Upper lobe of left lung (tissue), 4 donors: ENCODE measurements at regions not wholly inside any gene's neighbourhood (a gene's known extent, or its start where the extent isn't known, plus 50 kb on each side); places are given as distances from the start of the nearest gene placed in this dataset.
"Not testable (repeated sequence)": the region's sequence is repeated elsewhere in the genome, so short reads cannot be mapped to it uniquely, and the experiment has no call there.

Source experiments
- POLR2A ChIP-seq, 4 donors: fragments of 450-650 bp; IDR thresholded peaks; one replicate each; pipeline ENCODE4 v1.5.1; 2016 to 2017; ENCODE audit warnings: antibody characterized with exemption in 4 of 4, mild to moderate bottlenecking in 2 of 4
- TF ChIP-seq, protein P1 (sequence below), 6 experiments: fragments of 450-650 bp in 4 of 6; fragments of 200-600 bp in 2 of 6; sonication (generic) in 2 of 6; IDR thresholded peaks; one replicate each; pipeline ENCODE4 v1.5.1; 2016 to 2019; ENCODE audit warnings: antibody characterized with exemption in 6 of 6

DNA sequence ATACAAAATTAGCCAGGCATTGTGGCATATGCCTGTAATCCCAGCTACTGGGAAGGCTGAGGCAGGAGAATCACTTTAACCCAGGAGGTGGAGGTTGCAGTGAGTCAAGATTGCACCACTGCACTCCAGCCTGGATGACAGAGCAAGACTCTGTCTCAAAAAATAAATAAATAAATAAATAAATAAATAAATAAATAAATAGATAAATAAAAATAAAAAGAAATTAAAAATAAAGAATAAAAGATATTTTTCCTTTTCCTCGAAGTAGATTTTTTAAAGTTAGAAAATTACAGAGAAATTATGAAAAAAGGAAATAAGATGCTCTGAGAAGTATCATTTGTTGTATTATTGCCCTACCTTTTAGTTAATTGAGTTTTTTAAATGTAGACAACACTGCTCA lies 1906.1 kb downstream of the MAT2B start:
- TF ChIP-seq, protein P1, sequence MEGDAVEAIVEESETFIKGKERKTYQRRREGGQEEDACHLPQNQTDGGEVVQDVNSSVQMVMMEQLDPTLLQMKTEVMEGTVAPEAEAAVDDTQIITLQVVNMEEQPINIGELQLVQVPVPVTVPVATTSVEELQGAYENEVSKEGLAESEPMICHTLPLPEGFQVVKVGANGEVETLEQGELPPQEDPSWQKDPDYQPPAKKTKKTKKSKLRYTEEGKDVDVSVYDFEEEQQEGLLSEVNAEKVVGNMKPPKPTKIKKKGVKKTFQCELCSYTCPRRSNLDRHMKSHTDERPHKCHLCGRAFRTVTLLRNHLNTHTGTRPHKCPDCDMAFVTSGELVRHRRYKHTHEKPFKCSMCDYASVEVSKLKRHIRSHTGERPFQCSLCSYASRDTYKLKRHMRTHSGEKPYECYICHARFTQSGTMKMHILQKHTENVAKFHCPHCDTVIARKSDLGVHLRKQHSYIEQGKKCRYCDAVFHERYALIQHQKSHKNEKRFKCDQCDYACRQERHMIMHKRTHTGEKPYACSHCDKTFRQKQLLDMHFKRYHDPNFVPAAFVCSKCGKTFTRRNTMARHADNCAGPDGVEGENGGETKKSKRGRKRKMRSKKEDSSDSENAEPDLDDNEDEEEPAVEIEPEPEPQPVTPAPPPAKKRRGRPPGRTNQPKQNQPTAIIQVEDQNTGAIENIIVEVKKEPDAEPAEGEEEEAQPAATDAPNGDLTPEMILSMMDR (IDR thresholded peaks at IDR 0.05): not testable (repeated sequence)
- TF ChIP-seq POLR2A (IDR thresholded peaks at IDR 0.05): not testable (repeated sequence)
